Glomerular endothelial cell (primary cell): ENCODE measurements at regions not wholly inside any gene's neighbourhood (a gene's known extent, or its start where the extent isn't known, plus 50 kb on each side); places are given as distances from the start of the nearest gene placed in this dataset.

Experiments
- DNase-seq: peaks from one replicate; pipeline ENCODE4 v3.0.0-alpha.2; 2011; ENCODE audit warnings: low read depth, low spot score; ENCODE audit errors: extremely low read depth

GRCh38 chr18:8499810-8500675 is 109.2 kb upstream of the RAB12 start:
- DNase-seq, result no peak

GRCh38 chr18:8501044-8501443 is 108.2 kb upstream of the RAB12 start:
- no peak for DNase-seq

GRCh38 chr18:8503248-8503647 is 106.0 kb upstream of the RAB12 start:
- DNase-seq, result no peak

GRCh38 chr18:8504424-8504823 is 104.8 kb upstream of the RAB12 start:
- no peak for DNase-seq

- DNase-seq, result no peak
Observed at GRCh38 chr18:8504880-8505435, 104.3 kb upstream of the RAB12 start.

GRCh38 chr18:8506251-8507049 is 102.8 kb upstream of the RAB12 start:
- no peak for DNase-seq

GRCh38 chr18:8507361-8507760 is 101.9 kb upstream of the RAB12 start:
- DNase-seq, result no peak

- DNase-seq, result no peak
Observed at GRCh38 chr18:8507915-8508705, 101.1 kb upstream of the RAB12 start.

- no peak for DNase-seq
Observed at GRCh38 chr18:8513249-8513648, 96.0 kb upstream of the RAB12 start.

- no peak for DNase-seq
Observed at GRCh38 chr18:8514409-8514808, 94.8 kb upstream of the RAB12 start.

GRCh38 chr18:8515142-8515865 is 93.9 kb upstream of the RAB12 start:
- DNase-seq, result no peak

- no peak for DNase-seq
Observed at GRCh38 chr18:8516371-8517250, 92.6 kb upstream of the RAB12 start.

- no peak for DNase-seq
Observed at GRCh38 chr18:8517276-8517675, 92.0 kb upstream of the RAB12 start.

GRCh38 chr18:8519102-8519501 is 90.1 kb upstream of the RAB12 start:
- no peak for DNase-seq

- DNase-seq, result no peak
Observed at GRCh38 chr18:8520266-8520665, 89.0 kb upstream of the RAB12 start.

- DNase-seq, result no peak
Observed at GRCh38 chr18:8522756-8523155, 86.5 kb upstream of the RAB12 start.

GRCh38 chr18:8525692-8526091 is 83.5 kb upstream of the RAB12 start:
- no peak for DNase-seq

- no peak for DNase-seq
Observed at GRCh38 chr18:8526332-8526731, 82.9 kb upstream of the RAB12 start.

- DNase-seq, result no peak
Observed at GRCh38 chr18:8529609-8530008, 79.6 kb upstream of the RAB12 start.
